HEK293 (cell line): ENCODE measurements at regions not wholly inside any gene's neighbourhood (a gene's known extent, or its start where the extent isn't known, plus 50 kb on each side); places are given as distances from the start of the nearest gene placed in this dataset.

Experiments used
- CTCF ChIA-PET: fragments of 350-600 bp; formaldehyde crosslinking; extraction: SDS; loops from one replicate; lab custom pipeline; 2021; ENCODE audit warnings: antibody characterized with exemption; lab: Yijun Ruan, JAX
- POLR2A ChIA-PET: fragments of 300-600 bp; formaldehyde crosslinking; extraction: SDS; loops from one replicate; lab custom pipeline; 2020; ENCODE audit warnings: antibody characterized with exemption, inconsistent platforms; lab: Yijun Ruan, JAX
- H3K27ac ChIP-seq: fragments of 200-500 bp; sonication (Bioruptor generic); 2 replicates; pipeline ENCODE4 v1.5.1; 2014; ENCODE audit warnings: low read depth, low read length, control low read depth, inconsistent platforms; ENCODE audit errors: extremely low read depth
- H3K36me3 ChIP-seq, 2 experiments: fragments of 200-500 bp in 1 of 2; sonication (Bioruptor generic) in 1 of 2; 1 replicate in 1 of 2; 2 replicates in 1 of 2; pipeline ENCODE4 v1.5.1; 2014 to 2017; ENCODE audit warnings: inconsistent platforms in 2 of 2, low read length in 2 of 2; ENCODE audit not compliant: control insufficient read depth in 2 of 2, insufficient read depth in 1 of 2
- H3K4me1 ChIP-seq: fragments of 200-500 bp; sonication (Bioruptor generic); 2 replicates; pipeline ENCODE4 v1.5.1; 2014; ENCODE audit warnings: mild to moderate bottlenecking, low read length, inconsistent platforms; ENCODE audit not compliant: control insufficient read depth, insufficient read depth
- H3K4me3 ChIP-seq: 2 replicates; pipeline ENCODE4 v1.5.1; 2011; ENCODE audit warnings: low read depth, mild to moderate bottlenecking, control low read depth, low read length, moderate library complexity
- H3K9me3 ChIP-seq: fragments of 200-500 bp; sonication (Bioruptor generic); 2 replicates; pipeline ENCODE4 v1.5.1; 2014; ENCODE audit warnings: low read depth, low read length, inconsistent platforms; ENCODE audit not compliant: control insufficient read depth, insufficient read depth
- PRDM1 ChIP-seq: fragments of 450-650 bp; formaldehyde crosslinking; IDR thresholded peaks from 2 replicates; pipeline ENCODE4; 2016; ENCODE audit warnings: missing biosample characterization, missing genetic modification characterization
- PRDM2 ChIP-seq: fragments of 450-650 bp; formaldehyde crosslinking; IDR thresholded peaks from 2 replicates; pipeline ENCODE4 v1.5.1; 2016; ENCODE audit warnings: missing biosample characterization, missing genetic modification characterization, borderline replicate concordance
- TCF7L2 ChIP-seq: IDR thresholded peaks from 2 replicates; pipeline ENCODE4 v1.6.1; 2011; ENCODE audit warnings: low read depth, mild to moderate bottlenecking, inconsistent platforms, low read length, moderate library complexity, borderline replicate concordance
- ZBTB11 ChIP-seq: fragments of 450-650 bp; formaldehyde crosslinking; conservative IDR thresholded peaks from 2 replicates; pipeline ENCODE4 v1.5.1; 2016; ENCODE audit warnings: low read depth, missing biosample characterization, missing genetic modification characterization
- ZIC2 ChIP-seq: fragments of 450-650 bp; formaldehyde crosslinking; IDR thresholded peaks from 2 replicates; pipeline ENCODE4 v1.5.1; 2016; ENCODE audit warnings: missing biosample characterization, missing genetic modification characterization
- ZNF10 ChIP-seq: fragments of 450-650 bp; formaldehyde crosslinking; IDR thresholded peaks from 2 replicates; pipeline ENCODE4 v1.5.1; 2017; ENCODE audit warnings: missing biosample characterization, missing genetic modification characterization
- ZNF155 ChIP-seq: fragments of 450-650 bp; formaldehyde crosslinking; IDR thresholded peaks from 2 replicates; pipeline ENCODE4 v1.5.1; 2016; ENCODE audit warnings: missing biosample characterization, missing genetic modification characterization
- ZNF169 ChIP-seq: fragments of 450-650 bp; formaldehyde crosslinking; IDR thresholded peaks from 2 replicates; pipeline ENCODE4 v1.5.1; 2016; ENCODE audit warnings: missing biosample characterization, missing genetic modification characterization
- ZNF239 ChIP-seq: fragments of 450-650 bp; formaldehyde crosslinking; IDR thresholded peaks from 2 replicates; pipeline ENCODE4 v1.5.1; 2016; ENCODE audit warnings: missing biosample characterization, missing genetic modification characterization
- ZNF266 ChIP-seq: fragments of 450-650 bp; formaldehyde crosslinking; IDR thresholded peaks from 2 replicates; pipeline ENCODE4 v1.5.1; 2016; ENCODE audit warnings: missing biosample characterization, missing genetic modification characterization, low read depth
- ZNF354C ChIP-seq: fragments of 450-650 bp; formaldehyde crosslinking; IDR thresholded peaks from 2 replicates; pipeline ENCODE4 v1.5.1; 2016; ENCODE audit warnings: missing biosample characterization, missing genetic modification characterization, low read depth, borderline replicate concordance
- ZNF473 ChIP-seq: fragments of 450-650 bp; formaldehyde crosslinking; IDR thresholded peaks from 2 replicates; pipeline ENCODE4 v1.5.1; 2017; ENCODE audit warnings: missing biosample characterization, missing genetic modification characterization
- ZNF621 ChIP-seq: fragments of 450-650 bp; formaldehyde crosslinking; IDR thresholded peaks from 2 replicates; pipeline ENCODE4 v1.5.1; 2017; ENCODE audit warnings: missing biosample characterization, missing genetic modification characterization
- ZNF624 ChIP-seq: fragments of 450-650 bp; formaldehyde crosslinking; IDR thresholded peaks from 2 replicates; pipeline ENCODE4 v1.5.1; 2017; ENCODE audit warnings: missing biosample characterization, missing genetic modification characterization
- ZNF677 ChIP-seq: fragments of 450-650 bp; IDR thresholded peaks from 2 replicates; pipeline ENCODE4 v1.5.0; 2018; ENCODE audit warnings: missing biosample characterization, mild to moderate bottlenecking, missing genetic modification characterization, moderate library complexity
- ZNF692 ChIP-seq: fragments of 450-650 bp; formaldehyde crosslinking; IDR thresholded peaks from 2 replicates; pipeline ENCODE4 v1.5.1; 2016; ENCODE audit warnings: missing biosample characterization, missing genetic modification characterization
- ZNF701 ChIP-seq: fragments of 450-650 bp; formaldehyde crosslinking; IDR thresholded peaks from 2 replicates; pipeline ENCODE4 v1.5.1; 2016; ENCODE audit warnings: missing biosample characterization, missing genetic modification characterization
- ZNF785 ChIP-seq: fragments of 450-650 bp; formaldehyde crosslinking; IDR thresholded peaks from 2 replicates; pipeline ENCODE4 v1.5.1; 2016; ENCODE audit warnings: missing biosample characterization, missing genetic modification characterization
- TF ChIP-seq, protein P1 (sequence below): fragments of 450-650 bp; formaldehyde crosslinking; IDR thresholded peaks from 2 replicates; pipeline ENCODE4 v1.5.1; 2016; ENCODE audit warnings: missing biosample characterization, missing genetic modification characterization, low read depth
- TF ChIP-seq, protein P2 (sequence below): sonication (generic); formaldehyde crosslinking; IDR thresholded peaks from 2 replicates; pipeline ENCODE4 v1.8.1; 2022; ENCODE audit warnings: mild to moderate bottlenecking, moderate library complexity, missing genetic modification reagents

GRCh38 chr6:168876956-168877355 is 376.7 kb downstream of the THBS2 start (continued):
- TF ChIP-seq ZNF473 (tag by site-specific recombination) (no peak), TCF7L2 (no peak), ZNF692 (no peak)

GRCh38 chr6:168875811-168876576 is 377.7 kb downstream of the THBS2 start:
- H3K27ac ChIP-seq = no peak overlapping the region
- H3K36me3 ChIP-seq = no peaks in the 10 kb centered on the region
- TF ChIP-seq ZIC2 (tag by site-specific recombination) (no peak), ZNF621 (tag by site-specific recombination) (no peak), ZNF624 (tag by site-specific recombination) (no peak), ZNF354C (tag by site-specific recombination) (no peak), ZNF785 (tag by site-specific recombination) (no peak), ZNF266 (tag by site-specific recombination) (no peak), ZNF239 (no peak), ZNF155 (tag by site-specific recombination) (no peak), PRDM2 (tag by site-specific recombination) (no peak)
- TF ChIP-seq, protein P1, sequence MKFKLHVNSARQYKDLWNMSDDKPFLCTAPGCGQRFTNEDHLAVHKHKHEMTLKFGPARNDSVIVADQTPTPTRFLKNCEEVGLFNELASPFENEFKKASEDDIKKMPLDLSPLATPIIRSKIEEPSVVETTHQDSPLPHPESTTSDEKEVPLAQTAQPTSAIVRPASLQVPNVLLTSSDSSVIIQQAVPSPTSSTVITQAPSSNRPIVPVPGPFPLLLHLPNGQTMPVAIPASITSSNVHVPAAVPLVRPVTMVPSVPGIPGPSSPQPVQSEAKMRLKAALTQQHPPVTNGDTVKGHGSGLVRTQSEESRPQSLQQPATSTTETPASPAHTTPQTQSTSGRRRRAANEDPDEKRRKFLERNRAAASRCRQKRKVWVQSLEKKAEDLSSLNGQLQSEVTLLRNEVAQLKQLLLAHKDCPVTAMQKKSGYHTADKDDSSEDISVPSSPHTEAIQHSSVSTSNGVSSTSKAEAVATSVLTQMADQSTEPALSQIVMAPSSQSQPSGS (tag by site-specific recombination) = no peak
- POLR2A ChIA-PET = no interaction called here
- CTCF ChIA-PET = interaction anchor here (0.6 to 1.8 kb wide), 4 partner anchors 19 to 580 kb away, joined by 3 to 6 read pairs (median 4); no protein-coding TSS in a partner anchor
- no peak overlapping the region for H3K4me3 ChIP-seq
- H3K4me1 ChIP-seq = no peaks in the 10 kb centered on the region
- H3K9me3 ChIP-seq = no peaks in the 10 kb centered on the region

DNA sequence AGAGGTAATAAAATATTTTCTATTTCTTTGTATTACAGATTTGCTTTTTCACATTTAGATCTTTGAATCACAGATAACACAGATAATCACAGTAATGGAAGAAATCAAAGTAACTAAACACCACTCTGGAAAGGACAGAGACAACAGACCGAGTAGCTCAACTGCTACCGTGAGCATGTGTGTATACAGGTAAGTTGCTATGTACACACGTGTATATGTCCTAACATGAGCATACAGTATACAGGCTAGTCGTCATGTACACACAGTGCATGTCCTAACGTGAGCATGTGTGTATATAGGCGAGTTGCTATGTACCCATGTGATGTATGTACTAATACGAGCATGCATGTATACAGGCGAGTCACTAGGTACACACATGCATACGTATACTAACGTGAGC is 379.0 kb downstream of the THBS2 start:
- POLR2A ChIA-PET = no interaction called here

More for the DNA sequence above, 379.0 kb downstream of the THBS2 start:
- Histone ChIP-seq H3K27ac (no peak overlapping the region), H3K9me3 (no peaks in the 10 kb centered on the region), H3K4me1 (no peaks in the 10 kb centered on the region), H3K4me3 (no peak overlapping the region), H3K36me3 (no peaks in the 10 kb centered on the region)
- CTCF ChIA-PET = interaction anchor here (0.6 kb wide), 1 partner anchor 13 kb away, joined by 3 read pairs; no protein-coding TSS in a partner anchor
- no peak for TF ChIP-seq ZNF701
- no peak for TF ChIP-seq PRDM1 (tag by site-specific recombination)
- TF ChIP-seq ZNF169 (tag by site-specific recombination) = no peak
- TF ChIP-seq, protein P2, sequence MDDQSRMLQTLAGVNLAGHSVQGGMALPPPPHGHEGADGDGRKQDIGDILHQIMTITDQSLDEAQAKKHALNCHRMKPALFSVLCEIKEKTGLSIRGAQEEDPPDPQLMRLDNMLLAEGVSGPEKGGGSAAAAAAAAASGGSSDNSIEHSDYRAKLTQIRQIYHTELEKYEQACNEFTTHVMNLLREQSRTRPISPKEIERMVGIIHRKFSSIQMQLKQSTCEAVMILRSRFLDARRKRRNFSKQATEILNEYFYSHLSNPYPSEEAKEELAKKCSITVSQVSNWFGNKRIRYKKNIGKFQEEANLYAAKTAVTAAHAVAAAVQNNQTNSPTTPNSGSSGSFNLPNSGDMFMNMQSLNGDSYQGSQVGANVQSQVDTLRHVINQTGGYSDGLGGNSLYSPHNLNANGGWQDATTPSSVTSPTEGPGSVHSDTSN (CRISPR knock-in tag) = no peak
- TF ChIP-seq ZBTB11 (tag by site-specific recombination) = no peak
- no peak for TF ChIP-seq ZNF10 (tag by site-specific recombination)
- TF ChIP-seq ZNF677 (tag by site-specific recombination) = no peak
